HL-60 (cell line): ENCODE measurements at regions not wholly inside any gene's neighbourhood (a gene's known extent, or its start where the extent isn't known, plus 50 kb on each side); places are given as distances from the start of the nearest gene placed in this dataset.

ENCODE experiments used
- DNase-seq, 2 experiments: peaks; one replicate each; pipeline ENCODE4 v3.0.0-alpha.2; 2010 to 2020; ENCODE audit warnings: low read depth in 1 of 2, low spot score in 1 of 2
- H3K27ac ChIP-seq: fragments of 250-450 bp; sonication (Bioruptor Pico); replicated peaks from 2 replicates; pipeline ENCODE4 v1.5.1; 2020; ENCODE audit warnings: mild to moderate bottlenecking, moderate library complexity
- H3K27me3 ChIP-seq: fragments of 250-450 bp; sonication (Bioruptor Pico); 2 replicates; pipeline ENCODE4 v1.5.1; 2021; ENCODE audit warnings: mild to moderate bottlenecking, moderate library complexity; ENCODE audit not compliant: insufficient read depth, poor library complexity, severe bottlenecking
- H3K4me3 ChIP-seq: replicated peaks from 2 replicates; pipeline ENCODE4 v1.5.1; 2011; ENCODE audit warnings: mild to moderate bottlenecking, control low read depth, low read length; ENCODE audit not compliant: insufficient read depth
- CTCF ChIP-seq: IDR thresholded peaks from one replicate; pipeline ENCODE4 v1.5.1; 2011; ENCODE audit warnings: low read length, control low read depth, inconsistent platforms; ENCODE audit not compliant: insufficient read depth
- GABPA ChIP-seq: IDR thresholded peaks from 2 replicates; pipeline ENCODE4 v1.6.1; 2012; ENCODE audit warnings: low read depth
- POLR2AphosphoS5 ChIP-seq: IDR thresholded peaks from 2 replicates; pipeline ENCODE4 v1.6.1; 2012; ENCODE audit warnings: low read depth
- REST ChIP-seq: IDR thresholded peaks from 2 replicates; pipeline ENCODE4 v1.6.1; 2012; ENCODE audit warnings: low read depth; ENCODE audit not compliant: insufficient replicate concordance
- SPI1 ChIP-seq: IDR thresholded peaks from 2 replicates; pipeline ENCODE4 v1.6.1; 2012; ENCODE audit warnings: low read depth, mild to moderate bottlenecking, borderline replicate concordance

GRCh38 chr9:82820186-82820585 is 242.8 kb downstream of the RASEF start:
- Histone ChIP-seq H3K4me3 (no peak overlapping the region), H3K27ac (no peak overlapping the region), H3K27me3 (no peaks in the 10 kb centered on the region)
- no peak for TF ChIP-seq SPI1
- TF ChIP-seq POLR2AphosphoS5, result no peak
- no peak for TF ChIP-seq REST
- TF ChIP-seq CTCF, result no peak
- TF ChIP-seq GABPA, result no peak
- DNase-seq, result no peak

GRCh38 chr9:82829818-82830217 is 233.1 kb downstream of the RASEF start:
- no peak for TF ChIP-seq CTCF
- TF ChIP-seq POLR2AphosphoS5, result no peak
- no peak for TF ChIP-seq REST
- no peak for TF ChIP-seq GABPA
- TF ChIP-seq SPI1, result no peak
- Histone ChIP-seq H3K27ac (no peak overlapping the region), H3K4me3 (no peak overlapping the region), H3K27me3 (no peaks in the 10 kb centered on the region)
- DNase-seq, result no peak

- H3K4me3 ChIP-seq, result no peak overlapping the region
- no peak overlapping the region for H3K27ac ChIP-seq
- TF ChIP-seq POLR2AphosphoS5, result no peak
- no peak for TF ChIP-seq SPI1
- TF ChIP-seq GABPA, result no peak
- no peak for TF ChIP-seq REST
- TF ChIP-seq CTCF, result no peak
- DNase-seq, result no peak
- H3K27me3 ChIP-seq, result no peaks in the 10 kb centered on the region
Observed at GRCh38 chr9:82865524-82865923, 197.4 kb downstream of the RASEF start.
